GM19351 (cell line): ENCODE measurements at regions not wholly inside any gene's neighbourhood (a gene's known extent, or its start where the extent isn't known, plus 50 kb on each side); places are given as distances from the start of the nearest gene placed in this dataset.
"Not testable (repeated sequence)": the region's sequence is repeated elsewhere in the genome, so short reads cannot be mapped to it uniquely, and the experiment has no call there.

Experiments used
- ATAC-seq: cut with Tn5 transposase; IDR thresholded peaks from one replicate; pipeline ENCODE4 v1.9.1; 2021; ENCODE audit warnings: mild to moderate bottlenecking, moderate library complexity; ENCODE audit not compliant: unreplicated experiment

DNA sequence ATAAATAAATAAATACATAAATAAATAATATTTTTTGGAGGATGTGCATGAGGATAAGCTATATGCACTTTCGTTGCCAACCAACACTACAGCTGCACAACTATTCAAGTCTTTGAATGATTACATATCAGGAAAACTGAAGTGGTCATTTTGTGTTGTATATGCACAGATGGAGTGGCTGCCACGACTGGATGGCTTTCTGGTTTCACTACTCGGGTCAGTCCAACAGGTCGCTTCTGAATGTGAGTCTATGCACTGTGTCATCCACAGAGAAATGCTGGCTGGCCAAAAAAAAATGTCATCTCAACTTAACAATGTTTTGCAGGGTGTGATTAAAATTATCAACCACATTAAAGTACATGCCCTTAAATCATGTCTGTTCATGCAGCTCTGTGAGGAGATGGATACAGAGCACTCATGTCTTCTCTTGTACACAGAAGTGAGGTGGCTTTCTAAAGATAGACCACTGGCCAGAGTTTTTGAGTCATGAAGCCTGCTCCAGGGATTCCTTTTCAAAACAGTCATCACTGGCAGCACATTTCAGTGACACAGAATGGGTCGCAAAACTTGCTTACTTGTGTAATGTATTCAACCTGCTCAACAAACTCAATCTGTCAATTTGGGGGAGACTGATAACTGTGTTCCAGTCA is 589.8 kb upstream of the CYLC2 start:
- ATAC-seq: no peak

DNA sequence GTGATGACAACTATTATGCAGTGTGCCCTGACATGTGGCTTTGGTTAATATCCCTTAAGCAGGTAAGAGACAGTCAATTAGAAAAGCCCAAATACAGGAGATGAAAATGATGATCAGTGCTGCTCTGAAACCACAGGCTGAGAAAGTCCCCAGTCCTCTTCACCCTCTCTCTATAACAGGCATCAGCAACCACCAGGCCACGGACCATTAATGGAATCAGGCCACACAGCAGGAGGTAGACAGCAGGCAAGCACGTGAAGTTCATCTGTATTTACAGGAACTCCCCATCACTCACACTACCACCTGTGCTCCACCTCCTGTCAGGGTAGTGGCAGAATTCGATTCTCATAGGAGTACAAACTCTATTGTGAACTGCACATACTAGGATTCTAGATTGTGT is 591.6 kb upstream of the CYLC2 start:
- no peak for ATAC-seq

DNA sequence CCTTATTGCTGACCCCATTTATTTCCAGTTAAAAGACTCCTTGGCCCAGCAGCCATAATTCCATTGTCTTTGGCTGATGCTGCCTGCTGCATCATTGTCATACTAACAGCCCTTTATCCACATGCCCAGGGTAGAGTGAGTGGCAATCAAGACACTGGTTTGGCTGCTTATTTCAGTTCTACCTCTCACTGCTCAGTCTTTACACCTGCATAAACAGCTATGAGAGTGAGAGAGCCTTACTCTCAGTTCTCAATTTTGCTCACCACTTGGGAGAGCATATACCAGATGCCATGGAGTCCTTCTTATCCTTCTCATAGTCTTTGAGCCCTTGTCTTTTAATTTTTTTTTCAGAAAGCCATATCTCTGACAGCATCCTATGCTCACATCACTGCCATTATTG is 596.9 kb upstream of the CYLC2 start:
- no peak for ATAC-seq

DNA sequence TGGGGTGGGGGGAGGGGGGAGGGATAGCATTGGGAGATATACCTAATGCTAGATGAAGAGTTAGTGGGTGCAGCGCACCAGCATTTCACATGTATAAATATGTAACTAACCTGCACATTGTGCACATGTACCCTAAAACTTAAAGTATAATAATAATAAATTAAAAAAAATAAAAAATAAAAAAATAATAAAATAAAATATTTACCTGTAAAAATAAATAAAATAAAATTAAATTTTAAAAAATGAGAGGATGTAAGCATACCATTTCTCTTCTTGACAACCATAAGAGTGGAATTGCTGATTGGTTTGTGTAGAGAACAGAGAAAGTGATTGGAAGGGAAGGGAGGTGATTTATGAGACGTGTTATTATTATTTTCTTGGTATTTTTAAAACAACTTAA is 609.5 kb upstream of the CYLC2 start:
- not testable (repeated sequence) for ATAC-seq

DNA sequence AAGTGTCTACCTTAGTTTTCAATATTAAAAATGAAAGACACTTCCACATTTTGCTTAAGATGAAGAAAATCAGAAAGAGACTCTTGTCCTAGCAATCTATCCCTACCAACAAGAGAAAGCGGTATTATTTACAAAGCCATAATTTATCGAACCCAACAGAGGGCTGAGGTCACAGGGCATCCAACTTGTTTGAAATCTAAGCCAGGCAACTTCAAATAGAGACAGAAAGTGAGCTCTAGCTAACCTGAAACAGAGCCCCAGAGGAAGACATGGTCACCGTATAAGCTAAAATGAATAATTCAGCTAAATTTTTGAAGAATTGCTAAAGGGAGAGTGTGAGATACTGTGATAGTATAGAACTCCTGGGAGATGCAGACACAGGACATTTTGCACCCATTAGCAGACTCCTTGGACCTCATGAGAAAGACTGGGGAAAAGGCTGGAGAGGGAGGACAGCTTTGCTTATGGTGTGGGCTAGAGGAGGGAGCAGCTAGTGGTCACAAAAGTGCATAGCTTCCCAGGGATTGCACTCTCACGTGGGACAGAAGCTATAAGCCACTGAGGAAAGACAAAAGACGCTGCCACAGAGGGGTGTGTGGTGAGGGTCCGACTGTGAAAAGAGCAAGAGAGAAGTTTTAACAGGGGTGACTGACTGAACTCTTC is 624.2 kb upstream of the GRIN3A start:
- no peak for ATAC-seq

DNA sequence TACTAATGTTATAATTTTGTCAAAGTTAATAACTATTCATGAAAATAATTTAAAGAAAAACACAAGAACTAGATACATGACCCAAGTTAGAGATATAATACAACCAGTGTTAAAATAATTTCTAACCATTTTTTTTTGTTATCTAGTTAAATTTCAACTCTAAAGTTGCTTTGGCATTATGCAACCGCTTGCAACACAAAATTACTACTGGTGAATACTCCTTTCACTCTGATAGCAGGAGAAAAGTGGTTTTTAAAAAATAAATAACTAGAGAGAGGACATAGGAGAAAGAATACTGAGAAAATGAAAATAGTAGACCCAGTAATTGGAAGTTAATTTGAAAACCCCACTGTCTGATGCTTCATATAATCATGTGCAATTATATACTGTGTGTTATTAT is 622.4 kb upstream of the GRIN3A start:
- ATAC-seq: no peak

DNA sequence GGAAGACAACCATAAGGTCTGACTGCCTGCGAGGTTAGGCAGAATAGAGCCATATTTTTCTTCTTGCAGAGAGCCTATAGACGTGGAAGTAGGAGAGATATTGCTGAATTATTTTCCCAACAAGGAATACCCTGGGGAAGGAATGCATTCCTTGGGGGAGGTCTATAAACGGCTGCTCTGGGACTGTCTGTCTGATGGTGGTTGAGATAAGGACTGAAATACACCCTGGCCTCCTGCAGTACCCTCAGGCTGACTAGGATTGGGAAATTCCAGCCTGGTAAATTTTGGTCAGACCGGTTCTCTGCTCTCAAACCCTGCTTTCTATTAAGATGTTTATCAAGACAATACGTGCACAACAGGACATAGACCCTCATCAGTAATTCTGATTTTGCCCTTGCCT is 617.5 kb upstream of the GRIN3A start:
- ATAC-seq: no peak

DNA sequence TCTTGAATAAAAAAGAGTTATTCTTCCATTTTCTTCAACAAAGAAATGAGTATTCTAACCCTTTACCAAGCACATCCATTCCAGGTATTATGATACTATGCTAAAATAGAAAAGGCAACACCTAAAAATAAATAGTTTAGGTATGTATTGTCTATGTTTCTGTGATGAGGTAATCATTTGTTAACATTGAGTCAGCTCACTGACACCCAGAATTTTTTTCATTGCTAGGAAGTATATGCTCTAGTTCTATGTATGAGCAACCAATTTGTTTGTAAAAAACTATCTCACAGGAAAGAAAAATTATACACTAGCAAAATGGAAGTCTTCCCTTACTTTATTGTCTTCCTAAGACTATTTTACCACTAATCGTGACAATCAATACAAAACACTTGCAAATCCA is 615.6 kb upstream of the GRIN3A start:
- ATAC-seq: no peak

DNA sequence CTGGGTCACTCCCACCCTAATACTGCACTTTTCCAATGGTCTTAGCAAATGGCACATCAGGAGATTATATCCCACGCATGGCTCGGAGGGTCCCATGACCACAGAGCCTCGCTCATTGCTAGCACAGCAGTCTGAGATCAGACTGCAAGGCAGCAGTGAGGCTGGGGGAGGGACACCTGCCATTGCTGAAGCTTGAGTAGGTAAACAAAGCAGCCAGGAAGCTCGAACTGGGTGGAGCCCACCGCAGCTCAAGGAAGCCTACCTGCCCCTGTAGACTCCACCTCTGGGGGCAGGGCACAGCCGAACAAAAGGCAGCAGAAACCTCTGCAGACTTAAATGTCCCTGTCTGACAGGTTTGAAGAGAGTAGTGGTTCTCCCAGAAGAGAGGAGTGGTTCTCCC is 599.0 kb upstream of the GRIN3A start:
- ATAC-seq: not testable (repeated sequence)

DNA sequence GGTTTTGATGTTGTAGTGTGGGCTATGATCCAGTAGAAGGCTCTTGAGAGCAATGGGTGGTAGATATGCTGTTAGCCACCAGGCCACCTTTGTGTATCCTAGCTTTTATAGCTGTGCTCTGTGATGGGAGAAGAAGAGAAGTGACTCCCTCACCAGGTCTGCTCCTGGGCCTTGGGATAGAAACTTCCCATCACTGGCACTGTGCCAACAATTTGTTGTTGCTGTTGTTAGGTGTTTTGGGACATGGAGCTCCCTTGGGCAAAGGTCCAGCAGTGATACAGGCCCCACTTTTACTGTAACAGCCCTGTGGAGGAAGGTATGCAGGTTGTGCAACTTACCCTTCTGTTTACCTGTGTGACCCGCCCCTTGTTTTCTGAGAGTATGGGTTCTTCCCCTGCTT is 570.9 kb upstream of the GRIN3A start:
- ATAC-seq: no peak

DNA sequence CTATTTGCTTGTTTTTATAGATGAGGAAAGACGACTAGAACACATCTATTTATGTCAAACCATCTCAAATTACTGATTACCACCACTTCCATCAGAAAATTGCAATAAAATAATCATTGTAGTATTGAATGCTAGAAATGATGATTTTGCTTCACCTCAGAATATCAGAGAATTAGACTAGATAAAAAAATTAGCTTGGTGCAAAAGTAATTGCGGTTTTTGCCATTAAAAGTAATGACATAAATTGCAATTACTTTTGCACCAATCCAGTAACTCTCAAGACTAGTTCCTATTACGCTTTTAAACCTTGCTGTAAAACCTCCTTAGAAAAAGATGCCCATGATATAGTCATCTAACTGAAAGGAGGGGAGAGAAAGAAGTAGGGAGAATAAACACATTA is 556.7 kb upstream of the GRIN3A start:
- no peak for ATAC-seq

DNA sequence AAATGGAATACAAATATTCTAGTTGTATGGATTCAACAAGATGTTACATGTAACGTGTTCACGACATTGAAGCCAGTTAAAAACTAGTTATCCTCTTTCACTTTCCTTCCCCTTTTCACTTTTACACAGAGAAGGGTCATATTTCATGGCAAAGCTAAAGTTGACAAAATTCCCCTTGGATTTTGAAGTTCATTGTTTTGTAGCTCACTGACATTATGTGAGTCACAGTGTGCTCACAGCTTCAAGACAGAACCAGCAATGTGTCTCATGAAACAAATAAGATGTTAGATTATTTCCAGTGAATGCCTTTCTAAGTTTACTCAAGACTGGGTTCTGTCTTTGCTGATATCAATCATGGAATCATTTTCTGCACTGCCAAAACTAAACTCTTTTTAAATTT is 535.5 kb upstream of the GRIN3A start:
- no peak for ATAC-seq

DNA sequence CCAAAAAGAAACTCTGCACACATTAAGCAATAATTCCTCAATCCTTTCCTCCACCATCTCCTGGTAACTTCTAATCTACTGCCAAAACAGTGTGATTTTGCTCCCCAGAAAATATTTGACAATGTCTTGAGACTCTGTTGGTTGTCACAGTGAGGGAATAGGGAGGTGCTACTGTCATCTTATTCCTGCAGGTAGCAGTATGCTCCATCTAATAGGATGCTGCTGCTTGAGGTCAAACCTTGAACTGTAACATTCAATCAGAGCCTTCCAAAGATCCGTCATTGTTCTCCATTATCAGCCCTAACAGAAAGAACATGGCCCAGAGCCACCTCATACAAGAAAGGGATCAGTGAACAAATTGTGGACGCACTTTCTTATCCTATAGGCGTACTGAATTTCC is 514.7 kb upstream of the GRIN3A start:
- ATAC-seq: no peak

DNA sequence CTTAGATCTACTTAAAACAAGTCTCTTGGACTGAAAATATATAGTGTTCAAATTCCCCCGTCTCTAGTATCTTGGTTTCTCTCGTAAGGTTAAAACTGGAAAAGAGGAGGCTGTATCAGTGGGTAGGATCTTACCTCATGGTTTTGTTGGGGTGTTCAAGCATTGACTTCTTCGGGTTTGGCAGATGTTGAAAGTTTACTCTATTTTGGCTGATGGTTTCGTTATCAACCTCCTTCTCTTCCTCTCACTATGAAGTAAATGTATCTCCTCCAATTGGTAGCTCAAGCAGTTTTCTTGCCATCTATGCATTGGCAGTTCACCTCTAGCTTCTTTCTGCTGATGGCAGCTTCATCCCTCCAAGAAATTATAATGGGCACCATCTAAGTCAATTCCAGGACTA is 506.5 kb upstream of the GRIN3A start:
- no peak for ATAC-seq

DNA sequence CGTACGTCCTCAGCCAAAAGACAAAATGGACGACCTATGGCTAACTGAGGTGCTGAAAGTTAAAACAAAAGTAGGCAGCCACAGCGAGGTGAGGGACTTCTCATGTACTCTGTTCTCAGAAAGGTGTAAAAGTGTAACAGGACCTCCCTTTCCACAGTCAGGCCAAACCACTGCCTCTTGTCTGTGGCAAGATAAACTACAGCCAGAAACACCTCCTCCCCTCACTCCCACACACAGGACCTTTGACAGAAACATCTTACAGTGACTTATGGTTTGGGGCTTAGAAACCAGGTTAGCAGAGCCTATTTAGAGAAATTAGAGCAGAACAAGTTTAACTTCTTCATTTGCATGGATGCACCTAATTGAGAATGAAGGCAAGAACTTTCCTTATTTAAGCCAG is 499.1 kb upstream of the GRIN3A start:
- ATAC-seq: no peak

DNA sequence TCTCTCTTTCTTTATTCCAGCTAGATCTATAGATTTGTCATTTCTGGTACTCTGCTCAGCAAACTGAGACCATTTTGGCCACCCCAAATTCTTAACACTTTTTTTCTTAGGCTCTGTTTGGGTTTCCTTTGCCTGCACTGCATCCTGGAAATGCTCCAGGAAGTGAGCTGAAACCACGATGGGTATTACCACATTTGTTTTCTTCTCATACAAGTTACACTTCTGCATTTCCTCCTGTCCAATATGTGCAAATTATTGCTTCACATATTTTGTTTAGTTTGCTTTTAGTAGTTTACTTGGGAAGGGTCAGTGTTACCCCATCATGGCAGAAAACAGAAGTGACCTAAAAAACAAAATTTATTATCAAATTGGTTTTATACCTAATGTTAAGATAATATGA is 498.6 kb upstream of the GRIN3A start:
- no peak for ATAC-seq

DNA sequence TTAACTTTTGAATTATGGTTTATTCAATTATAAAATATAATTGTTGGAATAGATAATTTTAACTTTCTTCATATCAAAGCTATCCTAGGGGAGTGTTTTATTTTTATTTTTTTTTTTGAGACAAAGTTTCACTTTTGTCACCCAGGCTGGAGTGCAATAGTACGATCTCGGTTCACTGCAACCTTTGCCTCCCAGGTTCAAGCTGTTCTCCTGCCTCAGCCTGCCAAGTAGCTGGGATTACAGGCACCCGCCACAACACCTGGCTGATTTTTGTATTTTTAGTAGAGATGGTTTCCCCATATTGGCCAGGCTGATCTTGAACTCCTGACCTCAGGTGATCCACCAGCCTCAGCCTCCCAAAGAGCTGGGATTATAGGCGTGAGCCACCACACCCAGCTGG is 489.0 kb upstream of the GRIN3A start:
- not testable (repeated sequence) for ATAC-seq

DNA sequence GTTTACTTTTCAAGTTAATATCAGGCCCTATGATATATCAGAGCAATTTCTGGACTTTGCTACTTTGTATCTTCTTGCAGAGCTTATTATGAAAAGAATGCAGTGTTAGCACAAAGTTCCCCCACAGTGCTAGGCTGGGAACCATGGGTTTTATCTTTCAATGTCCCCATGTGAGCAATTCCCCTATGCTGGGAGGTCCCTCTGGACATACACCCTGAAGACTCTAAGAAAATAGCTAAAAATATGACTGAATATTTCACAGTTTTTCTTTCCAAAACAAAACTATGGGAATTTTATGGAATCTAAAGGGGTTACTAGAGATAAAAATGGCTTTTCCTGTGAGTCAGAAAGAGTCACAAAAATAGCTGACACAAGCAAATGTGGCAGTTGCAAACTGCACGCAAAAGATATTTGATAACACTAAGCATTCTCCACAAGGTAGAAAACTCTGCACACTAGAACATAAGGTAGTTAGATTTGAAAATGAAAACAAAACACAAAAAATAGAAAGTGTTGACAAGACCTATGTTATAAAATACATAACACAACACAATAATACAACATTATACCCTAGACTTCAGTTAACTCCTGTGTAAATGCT is 487.5 kb upstream of the GRIN3A start:
- ATAC-seq: no peak

DNA sequence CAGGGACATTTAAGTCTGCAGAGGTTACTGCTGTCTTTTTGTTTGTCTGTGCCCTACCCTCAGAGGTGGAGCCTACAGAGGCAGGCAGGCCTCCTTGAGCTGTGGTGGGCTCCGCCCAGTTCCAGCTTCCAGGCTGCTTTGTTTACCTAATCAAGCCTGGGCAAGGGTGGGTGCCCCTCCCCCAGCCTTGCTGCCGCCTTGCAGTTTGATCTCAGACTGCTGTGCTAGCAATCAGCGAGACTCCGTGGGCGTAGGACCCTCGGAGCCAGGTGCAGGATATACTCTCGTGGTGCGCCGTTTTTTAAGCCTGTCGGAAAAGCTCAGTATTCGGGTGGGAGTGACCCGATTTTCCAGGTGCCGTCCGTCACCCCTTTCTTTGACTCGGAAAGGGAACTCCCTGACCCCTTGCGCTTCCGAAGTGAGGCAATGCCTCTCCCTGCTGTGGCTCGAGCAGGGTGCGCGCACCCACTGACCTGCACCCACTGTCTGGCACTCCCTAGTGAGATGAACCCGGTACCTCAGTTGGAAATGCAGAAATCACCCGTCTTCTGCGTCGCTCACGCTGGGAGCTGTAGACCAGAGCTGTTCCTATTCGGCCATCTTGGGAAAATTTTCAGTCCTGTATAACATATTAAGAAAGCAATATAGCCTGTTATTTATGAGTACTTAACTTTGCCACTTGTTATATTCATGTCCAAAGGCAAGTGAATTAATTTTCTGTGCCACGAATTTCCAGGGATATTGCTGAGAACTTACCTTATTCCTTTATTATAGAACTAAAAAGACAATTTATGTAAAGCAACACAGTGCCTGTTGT is 485.1 kb upstream of the GRIN3A start:
- ATAC-seq: not testable (repeated sequence)

DNA sequence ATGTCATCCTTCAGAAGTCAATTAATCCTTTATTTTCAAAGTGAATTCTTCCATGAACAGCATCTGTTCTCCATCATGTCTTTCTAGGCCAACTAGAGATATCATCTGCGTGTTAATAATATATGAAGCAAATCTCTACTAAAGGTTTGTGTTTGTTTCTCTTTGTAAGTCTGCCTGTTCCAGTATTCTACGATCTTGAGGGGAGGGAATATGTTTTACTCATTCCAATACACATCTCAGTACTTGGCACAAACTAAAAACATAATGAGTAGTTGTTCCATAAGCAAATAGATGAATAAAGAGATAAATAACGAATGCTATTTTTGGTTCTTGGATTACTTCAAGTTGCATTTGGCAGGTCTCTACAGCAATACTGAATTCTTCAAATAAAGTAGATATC is 470.7 kb upstream of the GRIN3A start:
- no peak for ATAC-seq

DNA sequence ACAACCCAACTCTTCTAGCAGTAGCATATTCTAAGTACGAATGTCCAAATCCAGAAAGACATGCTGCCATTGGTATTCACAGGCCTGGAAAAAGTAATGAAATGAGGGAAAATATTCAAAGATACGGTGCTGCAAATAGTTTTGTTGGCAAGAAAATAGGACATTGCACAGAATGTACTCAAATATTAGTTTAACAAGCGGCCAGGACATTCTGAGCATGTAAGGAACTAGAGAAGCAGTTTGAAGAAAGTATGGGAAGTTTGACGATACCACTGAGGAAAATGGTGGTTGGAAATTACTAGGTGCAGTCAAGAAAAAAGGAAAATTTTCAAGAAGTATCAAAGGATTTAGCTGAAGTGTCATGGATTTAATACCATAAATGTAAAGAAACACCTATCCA is 468.0 kb upstream of the GRIN3A start:
- no peak for ATAC-seq

DNA sequence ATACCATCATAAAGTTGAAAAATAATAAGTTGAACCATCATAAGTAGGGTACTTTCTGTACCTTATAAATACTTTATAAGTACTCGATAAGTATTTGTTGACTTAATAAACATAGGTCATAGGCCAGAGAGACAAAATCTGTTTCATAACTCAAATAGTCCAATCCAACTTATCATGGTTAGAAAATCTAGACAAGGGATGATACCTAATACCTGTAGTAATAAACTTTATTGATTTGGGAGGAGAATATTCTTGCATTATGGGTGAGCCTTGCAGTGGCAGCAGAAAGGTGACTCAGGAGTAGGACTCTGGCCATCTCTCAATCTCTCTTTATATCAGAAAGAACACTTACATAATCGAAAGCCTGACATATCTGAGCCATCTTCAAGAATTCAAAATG is 466.8 kb upstream of the GRIN3A start:
- no peak for ATAC-seq
